ENCODE measurements at regions not wholly inside any gene's neighbourhood (a gene's known extent, or its start where the extent isn't known, plus 50 kb on each side); places are given as distances from the start of the nearest gene placed in this dataset.

GRCh38 chr11:123251657-123252344, 56.8 kb upstream of the CLMP start:
- TF ChIP-seq POLR2A (IDR thresholded peaks at IDR 0.05) (no peak), POLR2AphosphoS5 (IDR thresholded peaks at IDR 0.05) (no peak), CTCF (IDR thresholded peaks at IDR 0.05) (no peak)
- H3K4me1 ChIP-seq (replicated peaks): no peaks in the 10 kb centered on the region
- H3K36me3 ChIP-seq: no peaks in the 10 kb centered on the region
- intact Hi-C loops (cut with DNase I): no loop called here
- no peaks in the 10 kb centered on the region for H3K9me3 ChIP-seq
- no peaks in the 10 kb centered on the region for H3K27me3 ChIP-seq (replicated peaks; ENCODE audit: insufficient read depth)
- no peak for DNase-seq (ENCODE audit: low spot score)
- H3K27ac ChIP-seq: no peak overlapping the region
- no peak overlapping the region for H3K4me3 ChIP-seq
- 30% methylated on average over 7 of the region's 7 CpGs for WGBS

- no peaks in the 10 kb centered on the region for H3K36me3 ChIP-seq
- intact Hi-C loops (cut with DNase I): no loop called here
- H3K4me3 ChIP-seq: no peak overlapping the region
- TF ChIP-seq POLR2A (IDR thresholded peaks at IDR 0.05): no peak
- TF ChIP-seq CTCF (IDR thresholded peaks at IDR 0.05): no peak
- TF ChIP-seq POLR2AphosphoS5 (IDR thresholded peaks at IDR 0.05): no peak
- no peak overlapping the region for H3K27ac ChIP-seq
- H3K4me1 ChIP-seq (replicated peaks): no peaks in the 10 kb centered on the region
- WGBS: 85% methylated on average over 11 of the region's 11 CpGs
- H3K9me3 ChIP-seq: no peaks in the 10 kb centered on the region
- DNase-seq (ENCODE audit: low spot score): no peak
- H3K27me3 ChIP-seq (replicated peaks; ENCODE audit: insufficient read depth): no peaks in the 10 kb centered on the region
Measured at GRCh38 chr11:123250892-123251656, 56.0 kb upstream of the CLMP start.

GRCh38 chr11:123249354-123249753, 54.3 kb upstream of the CLMP start:
- Histone ChIP-seq H3K27ac (no peak overlapping the region), H3K36me3 (no peaks in the 10 kb centered on the region), H3K27me3 (replicated peaks; ENCODE audit: insufficient read depth) (no peaks in the 10 kb centered on the region), H3K4me3 (no peak overlapping the region), H3K9me3 (no peaks in the 10 kb centered on the region), H3K4me1 (replicated peaks) (no peaks in the 10 kb centered on the region)
- WGBS: 81% methylated on average over 5 of the region's 5 CpGs
- intact Hi-C loops (cut with DNase I): loop anchor here (5.0 kb wide), 1 partner anchor 137 kb away; no protein-coding TSS in a partner anchor
- DNase-seq (ENCODE audit: low spot score): no peak
- no peak for TF ChIP-seq CTCF (IDR thresholded peaks at IDR 0.05)
- TF ChIP-seq POLR2AphosphoS5 (IDR thresholded peaks at IDR 0.05): no peak
- no peak for TF ChIP-seq POLR2A (IDR thresholded peaks at IDR 0.05)

GRCh38 chr11:123247813-123248379, 52.8 kb upstream of the CLMP start:
- no peaks in the 10 kb centered on the region for H3K36me3 ChIP-seq
- no peak overlapping the region for H3K4me3 ChIP-seq
- H3K27me3 ChIP-seq (replicated peaks; ENCODE audit: insufficient read depth): no peaks in the 10 kb centered on the region
- no peak for DNase-seq (ENCODE audit: low spot score)
- 46% methylated on average over 6 of the region's 6 CpGs for WGBS
- H3K4me1 ChIP-seq (replicated peaks): no peaks in the 10 kb centered on the region
- no peaks in the 10 kb centered on the region for H3K9me3 ChIP-seq
- intact Hi-C loops (cut with DNase I): loop anchor here (5.0 kb wide), 1 partner anchor 136 kb away; no protein-coding TSS in a partner anchor
- TF ChIP-seq POLR2A (IDR thresholded peaks at IDR 0.05) (no peak), CTCF (IDR thresholded peaks at IDR 0.05) (no peak), POLR2AphosphoS5 (IDR thresholded peaks at IDR 0.05) (no peak)
- H3K27ac ChIP-seq: no peak overlapping the region

Data from prostate gland (tissue), 2 donors.